Endothelial cell of umbilical vein (primary cell): ENCODE measurements at regions not wholly inside any gene's neighbourhood (a gene's known extent, or its start where the extent isn't known, plus 50 kb on each side); places are given as distances from the start of the nearest gene placed in this dataset.

ENCODE experiments used
- BruUV-seq: library from RNA; stranded (reverse); fragments of 400-500 nt; replicated peaks from 2 replicates; lab custom pipeline; 2021; lab: Mats Ljungman, UMichigan
- CTCF ChIA-PET: fragments of 300-600, 350-600 bp; sonication (Branson Sonifier 250); formaldehyde crosslinking; loops from one replicate; lab custom pipeline; 2021; ENCODE audit warnings: antibody characterized with exemption, inconsistent platforms; lab: Charles Lee
- POLR2A ChIA-PET: fragments of 300-600, 350-600 bp; sonication (Branson Sonifier 250); formaldehyde crosslinking; loops from one replicate; lab custom pipeline; 2021; ENCODE audit warnings: antibody characterized with exemption, inconsistent platforms; lab: Charles Lee
- DNase-seq: peaks from one replicate; pipeline ENCODE4 v3.0.0-alpha.2; 2011; ENCODE audit warnings: low read depth, low spot score
- FAIRE-seq: peaks from 2 replicates; lab custom pipeline; 2011; peaks lifted over from hg19 to GRCh38; lab: Jason Lieb, UNC
- H2AFZ ChIP-seq: 2 replicates; pipeline ENCODE4 v1.6.0; 2012; ENCODE audit warnings: low read depth, low read length, control low read depth, inconsistent platforms
- H3K27ac ChIP-seq: 2 replicates; pipeline ENCODE4 v1.5.1; 2011; ENCODE audit warnings: low read depth, mild to moderate bottlenecking, control low read depth, low read length, moderate library complexity; ENCODE audit not compliant: insufficient read depth
- H3K27me3 ChIP-seq, 2 experiments: 2 replicates each; pipeline versions ENCODE4 v1.6.0 to v1.6.1; 2011; ENCODE audit warnings: low read length in 2 of 2, mixed read lengths in 1 of 2; ENCODE audit not compliant: control insufficient read depth in 2 of 2, insufficient read depth in 2 of 2
- H3K36me3 ChIP-seq, 2 experiments: 2 replicates in 1 of 2; 3 replicates in 1 of 2; pipeline ENCODE4 v1.5.1; 2011; ENCODE audit warnings: low read length in 2 of 2, mild to moderate bottlenecking in 1 of 2, moderate library complexity in 1 of 2; ENCODE audit not compliant: control insufficient read depth in 2 of 2, insufficient read depth in 2 of 2; ENCODE audit errors: extremely low read depth in 1 of 2
- H3K4me1 ChIP-seq: 3 replicates; pipeline ENCODE4 v1.5.1; 2011; ENCODE audit warnings: mild to moderate bottlenecking, low read length; ENCODE audit not compliant: control insufficient read depth, insufficient read depth; ENCODE audit errors: extremely low read depth
- H3K4me2 ChIP-seq: 2 replicates; pipeline ENCODE4 v1.6.1; 2011; ENCODE audit warnings: low read length, control low read depth, mixed read lengths; ENCODE audit not compliant: insufficient read depth
- H3K4me3 ChIP-seq, 3 experiments: fragments of 200-600 bp in 1 of 3; sonication (generic), shearing (Covaris generic) in 1 of 3; replicated peaks in 1 of 3; 2 replicates each; pipeline ENCODE4 v1.5.1; 2011 to 2016; ENCODE audit warnings: control low read depth in 3 of 3, low read length in 3 of 3, mild to moderate bottlenecking in 2 of 3, inconsistent platforms in 1 of 3, low read depth in 1 of 3, moderate library complexity in 1 of 3; ENCODE audit not compliant: insufficient read depth in 1 of 3
- H3K79me2 ChIP-seq: 2 replicates; pipeline ENCODE4 v1.6.0; 2012; ENCODE audit warnings: low read length, inconsistent platforms; ENCODE audit not compliant: control insufficient read depth, insufficient read depth
- H3K9ac ChIP-seq: replicated peaks from 2 replicates; pipeline ENCODE3; 2011; ENCODE audit warnings: low read length, control low read depth; ENCODE audit not compliant: insufficient read depth; ENCODE audit errors: extremely low read depth
- H3K9me1 ChIP-seq: replicated peaks from 3 replicates; pipeline ENCODE4 v1.6.0; 2011; ENCODE audit warnings: mild to moderate bottlenecking, low read length; ENCODE audit not compliant: control insufficient read depth, insufficient read depth; ENCODE audit errors: extremely low read depth
- H3K9me3 ChIP-seq: replicated peaks from 2 replicates; pipeline ENCODE4 v1.5.1; 2012; ENCODE audit warnings: low read length, inconsistent platforms; ENCODE audit not compliant: control insufficient read depth, insufficient read depth
- H4K20me1 ChIP-seq: replicated peaks from 2 replicates; pipeline ENCODE3; 2011; ENCODE audit warnings: mild to moderate bottlenecking, low read length; ENCODE audit not compliant: control insufficient read depth, insufficient read depth; ENCODE audit errors: extremely low read depth
- CTCF ChIP-seq, 2 donors: IDR thresholded peaks; 1 replicate in 1 of 2; 2 replicates in 1 of 2; pipeline ENCODE4 v1.5.1; 2011; ENCODE audit warnings: low read length in 2 of 2, mild to moderate bottlenecking in 2 of 2, moderate library complexity in 2 of 2, control low read depth in 1 of 2, inconsistent platforms in 1 of 2, low read depth in 1 of 2; ENCODE audit not compliant: insufficient read depth in 1 of 2; ENCODE audit errors: extremely low read depth in 1 of 2
- EZH2 ChIP-seq: IDR thresholded peaks from 2 replicates; pipeline ENCODE4 v1.6.1; 2012; ENCODE audit warnings: borderline replicate concordance, low read depth, mild to moderate bottlenecking, moderate library complexity, low read length, inconsistent platforms; ENCODE audit not compliant: severe bottlenecking
- FOS ChIP-seq: IDR thresholded peaks from 2 replicates; pipeline ENCODE4 v1.6.1; 2011; ENCODE audit warnings: mild to moderate bottlenecking, low read length, moderate library complexity, borderline replicate concordance; ENCODE audit not compliant: insufficient read depth
- GATA2 ChIP-seq: IDR thresholded peaks from 2 replicates; pipeline ENCODE4 v1.7.0; 2011; ENCODE audit warnings: low read depth, mild to moderate bottlenecking, moderate library complexity, mixed read lengths, low read length; ENCODE audit not compliant: insufficient read length, insufficient read depth
- JUN ChIP-seq: IDR thresholded peaks from 2 replicates; pipeline ENCODE4 v1.6.1; 2011; ENCODE audit warnings: borderline replicate concordance, low read depth; ENCODE audit not compliant: insufficient read length, insufficient read depth
- MAX ChIP-seq: IDR thresholded peaks from 2 replicates; pipeline ENCODE4 v1.6.1; 2011; ENCODE audit not compliant: insufficient read depth, insufficient read length
- MYC ChIP-seq: IDR thresholded peaks from one replicate; pipeline ENCODE4 v1.6.1; 2011; ENCODE audit warnings: mild to moderate bottlenecking, low read depth, low read length
- POLR2A ChIP-seq: IDR thresholded peaks from 2 replicates; pipeline ENCODE4 v1.6.1; 2012; ENCODE audit warnings: low read depth, mild to moderate bottlenecking, control low read depth, low read length
- POLR2AphosphoS5 ChIP-seq: IDR thresholded peaks from 2 replicates; pipeline ENCODE4 v1.6.1; 2012; ENCODE audit warnings: low read depth, mild to moderate bottlenecking, control low read depth, low read length, moderate library complexity; ENCODE audit not compliant: insufficient read depth
- dilution Hi-C: fragments of 300-500 bp; cut with MboI; formaldehyde crosslinking; loops from one replicate; pipeline ENCODE4 v1.15.0; 2019; ENCODE audit warnings: low sequenced_read_pairs; ENCODE audit not compliant: extremely low pct_ligation_motif_present
- intact Hi-C: fragments of 100-400 bp; cut with micrococcal nuclease; formaldehyde crosslinking; loops from one replicate; pipeline ENCODE4 v1.10.0; 2022

DNA sequence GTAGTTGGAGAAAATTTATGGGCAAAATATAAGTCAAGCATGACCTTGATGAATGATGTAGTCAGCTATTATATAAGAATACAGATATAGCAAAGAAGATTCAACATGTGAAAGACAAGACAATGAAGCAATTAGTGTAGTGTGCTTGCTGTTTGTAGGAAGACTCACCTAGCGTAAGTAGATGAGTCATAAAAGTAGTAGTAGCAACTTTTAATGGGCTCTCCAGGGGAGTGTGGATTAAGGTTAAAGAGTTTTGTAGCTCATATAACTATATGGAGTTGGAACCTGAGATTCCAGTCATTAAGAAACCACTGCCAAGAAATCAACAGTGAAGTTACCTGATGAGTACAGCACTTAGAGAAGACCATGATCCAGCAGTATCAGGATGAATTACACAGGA is 444.7 kb upstream of the CNTN3 start:
- FAIRE-seq (no peak), DNase-seq (no peak)
- H3K36me3 ChIP-seq, result no peaks in the 10 kb centered on the region
- H3K4me1 ChIP-seq, result no peaks in the 10 kb centered on the region
- no peak overlapping the region for H3K4me3 ChIP-seq
- no peak overlapping the region for H3K4me2 ChIP-seq
- dilution Hi-C loops (no loop called here), intact Hi-C loops (no loop called here)
- H3K9me1 ChIP-seq, result no peaks in the 10 kb centered on the region
- H3K9ac ChIP-seq, result no peak overlapping the region
- no peaks in the 10 kb centered on the region for H3K9me3 ChIP-seq
- no TSS peak for BruUV-seq
- TF ChIP-seq MYC, result no peak
- no peak for TF ChIP-seq FOS
- TF ChIP-seq MAX, result no peak
- TF ChIP-seq GATA2, result no peak
- TF ChIP-seq CTCF (IDR thresholded peaks at IDR 0.05; ENCODE audit: extremely low read depth in 1 of 2, insufficient read depth in 1 of 2, low read depth in 1 of 2, low read length in 2 of 2), result no peak
- no peak for TF ChIP-seq EZH2
- TF ChIP-seq POLR2AphosphoS5, result no peak
- no peak for TF ChIP-seq POLR2A
- no peak for TF ChIP-seq JUN
- no peaks in the 10 kb centered on the region for H3K27me3 ChIP-seq
- ChIA-PET CTCF (no interaction called here), POLR2A (no interaction called here)
- no peaks in the 10 kb centered on the region for H3K79me2 ChIP-seq
- H2AFZ ChIP-seq, result no peak overlapping the region
- no peaks in the 10 kb centered on the region for H4K20me1 ChIP-seq
- H3K27ac ChIP-seq, result no peak overlapping the region
